BJ (cell line): ENCODE measurements at regions not wholly inside any gene's neighbourhood (a gene's known extent, or its start where the extent isn't known, plus 50 kb on each side); places are given as distances from the start of the nearest gene placed in this dataset.
A peak's percentile ranks its signal among the peaks of the same experiment; 100 is the strongest.

Experiments used
- CTCF ChIA-PET: fragments of 350-600 bp; formaldehyde crosslinking; extraction: SDS; loops from one replicate; lab custom pipeline; 2021; ENCODE audit warnings: antibody characterized with exemption, inconsistent platforms; lab: Yijun Ruan, JAX
- POLR2A ChIA-PET: fragments of 300-600 bp; sonication (Branson Sonifier 250); formaldehyde crosslinking; extraction: SDS; loops from one replicate; lab custom pipeline; 2021; ENCODE audit warnings: antibody characterized with exemption; lab: Charles Lee
- DNase-seq: peaks from one replicate; pipeline ENCODE4 v3.0.0-alpha.2; 2011; ENCODE audit warnings: low read depth
- H3K27me3 ChIP-seq: 2 replicates; pipeline ENCODE4 v1.6.0; 2011; ENCODE audit warnings: low read length; ENCODE audit not compliant: control insufficient read depth, insufficient read depth
- H3K36me3 ChIP-seq: 2 replicates; pipeline ENCODE4 v1.5.1; 2011; ENCODE audit warnings: low read length; ENCODE audit not compliant: control insufficient read depth, insufficient read depth
- H3K4me3 ChIP-seq: 2 replicates; pipeline ENCODE4 v1.5.1; 2011; ENCODE audit warnings: low read depth, mild to moderate bottlenecking, control low read depth, low read length
- TF ChIP-seq, protein P1 (sequence below): IDR thresholded peaks from 2 replicates; pipeline ENCODE4 v1.5.1; 2011; ENCODE audit warnings: low read depth, mild to moderate bottlenecking, control low read depth, inconsistent platforms, low read length, moderate library complexity; ENCODE audit not compliant: insufficient read depth

DNA sequence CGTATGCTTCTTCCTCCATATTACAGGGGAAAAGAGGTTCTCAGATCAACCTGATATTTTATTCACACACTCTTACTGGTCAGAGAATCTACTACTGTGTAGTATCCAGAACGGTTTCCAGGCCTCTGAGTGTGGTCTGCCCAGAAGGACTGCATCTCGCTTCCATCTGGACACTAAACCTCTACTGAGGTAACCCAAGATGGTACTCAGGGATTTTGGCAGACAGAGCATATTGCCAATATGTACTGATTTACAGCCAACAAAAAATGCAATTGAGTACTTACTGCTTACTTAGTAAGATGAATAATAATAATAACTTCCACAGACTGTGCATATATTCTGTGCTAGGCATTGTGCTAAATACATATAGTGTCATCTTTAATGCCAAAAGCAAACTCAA is 55.8 kb downstream of the CYRIA start:
- DNase-seq: no peak
- TF ChIP-seq, protein P1, sequence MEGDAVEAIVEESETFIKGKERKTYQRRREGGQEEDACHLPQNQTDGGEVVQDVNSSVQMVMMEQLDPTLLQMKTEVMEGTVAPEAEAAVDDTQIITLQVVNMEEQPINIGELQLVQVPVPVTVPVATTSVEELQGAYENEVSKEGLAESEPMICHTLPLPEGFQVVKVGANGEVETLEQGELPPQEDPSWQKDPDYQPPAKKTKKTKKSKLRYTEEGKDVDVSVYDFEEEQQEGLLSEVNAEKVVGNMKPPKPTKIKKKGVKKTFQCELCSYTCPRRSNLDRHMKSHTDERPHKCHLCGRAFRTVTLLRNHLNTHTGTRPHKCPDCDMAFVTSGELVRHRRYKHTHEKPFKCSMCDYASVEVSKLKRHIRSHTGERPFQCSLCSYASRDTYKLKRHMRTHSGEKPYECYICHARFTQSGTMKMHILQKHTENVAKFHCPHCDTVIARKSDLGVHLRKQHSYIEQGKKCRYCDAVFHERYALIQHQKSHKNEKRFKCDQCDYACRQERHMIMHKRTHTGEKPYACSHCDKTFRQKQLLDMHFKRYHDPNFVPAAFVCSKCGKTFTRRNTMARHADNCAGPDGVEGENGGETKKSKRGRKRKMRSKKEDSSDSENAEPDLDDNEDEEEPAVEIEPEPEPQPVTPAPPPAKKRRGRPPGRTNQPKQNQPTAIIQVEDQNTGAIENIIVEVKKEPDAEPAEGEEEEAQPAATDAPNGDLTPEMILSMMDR: no peak
- no peaks in the 10 kb centered on the region for H3K27me3 ChIP-seq
- no peak overlapping the region for H3K4me3 ChIP-seq
- POLR2A ChIA-PET: no interaction called here
- CTCF ChIA-PET: interaction anchor here (0.5 to 1.9 kb wide), 10 partner anchors 9 to 1016 kb away, joined by 3 to 54 read pairs (median 5); partner anchors contain the start of gene MYCN
- H3K36me3 ChIP-seq: no peaks in the 10 kb centered on the region

DNA sequence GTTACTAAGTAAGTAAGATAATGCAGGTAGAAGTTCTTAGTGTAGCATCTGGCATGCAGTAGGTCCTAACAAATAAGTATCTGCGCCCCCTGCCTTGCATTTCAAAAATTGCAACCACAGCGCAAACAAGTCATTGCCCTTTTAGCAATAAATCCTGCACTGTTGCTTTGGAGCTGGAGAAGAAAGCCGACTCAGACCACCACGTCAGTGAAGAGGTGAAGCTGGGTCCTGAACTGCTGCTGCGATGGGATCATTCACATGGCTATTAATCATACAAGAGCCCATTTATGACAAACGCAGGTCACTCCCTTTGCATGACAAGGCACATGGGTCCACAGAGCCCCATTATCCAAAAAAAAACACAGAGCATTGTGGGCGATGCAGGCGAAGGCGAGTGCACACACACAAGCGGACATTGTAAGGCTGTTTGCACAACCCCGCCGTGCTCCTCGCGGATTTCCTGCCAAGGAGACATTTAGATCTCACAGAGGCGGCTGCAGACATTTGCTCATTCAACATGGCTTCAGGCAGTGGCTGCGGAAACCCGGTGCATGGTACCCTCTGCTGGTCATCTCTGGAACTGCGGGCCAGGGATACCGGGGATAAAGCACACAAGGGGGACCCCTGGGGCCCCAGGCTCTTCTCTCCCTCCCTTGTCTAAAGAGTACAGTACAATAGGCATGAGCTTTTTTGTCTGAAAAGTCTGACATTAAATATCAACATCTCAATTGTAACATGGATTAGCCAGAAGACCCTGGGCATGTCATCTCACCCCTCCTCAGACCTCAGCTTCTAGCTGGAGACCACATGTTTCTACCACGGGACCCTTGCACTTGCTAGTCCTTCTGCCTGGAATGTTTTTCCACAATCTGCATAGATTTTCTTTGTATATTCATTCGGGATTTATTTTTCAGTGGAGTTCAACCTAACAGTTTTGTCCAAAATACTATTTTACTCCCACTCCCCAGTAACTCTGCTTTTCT is 56.7 kb downstream of the CYRIA start:
- H3K27me3 ChIP-seq: no peaks in the 10 kb centered on the region
- H3K36me3 ChIP-seq: no peaks in the 10 kb centered on the region
- ChIA-PET CTCF (interaction anchor here (0.5 to 1.9 kb wide), 10 partner anchors 10 to 1017 kb away, joined by 3 to 54 read pairs (median 5); partner anchors contain the start of gene MYCN), POLR2A (no interaction called here)
- TF ChIP-seq, protein P1: peak; percentile 97
- peak overlapping the region; percentile 13 for H3K4me3 ChIP-seq
- DNase-seq: peak; percentile 6

GRCh38 chr2:16607301-16607700 is 58.3 kb downstream of the CYRIA start:
- Histone ChIP-seq H3K27me3 (no peaks in the 10 kb centered on the region), H3K36me3 (no peaks in the 10 kb centered on the region), H3K4me3 (no peak overlapping the region)
- TF ChIP-seq, protein P1: no peak
- POLR2A ChIA-PET: no interaction called here
- CTCF ChIA-PET: interaction anchor here (1.7 kb wide), 1 partner anchor 970 kb away, joined by 5 read pairs; no protein-coding TSS in a partner anchor
- no peak for DNase-seq

GRCh38 chr2:16604236-16604635 is 61.4 kb downstream of the CYRIA start:
- CTCF ChIA-PET: interaction anchor here (1.1 kb wide), 1 partner anchor 966 kb away, joined by 5 read pairs; no protein-coding TSS in a partner anchor
- no peak overlapping the region for H3K4me3 ChIP-seq
- POLR2A ChIA-PET: no interaction called here
- H3K36me3 ChIP-seq: no peaks in the 10 kb centered on the region
- TF ChIP-seq, protein P1: no peak
- no peak for DNase-seq
- H3K27me3 ChIP-seq: no peaks in the 10 kb centered on the region

DNA sequence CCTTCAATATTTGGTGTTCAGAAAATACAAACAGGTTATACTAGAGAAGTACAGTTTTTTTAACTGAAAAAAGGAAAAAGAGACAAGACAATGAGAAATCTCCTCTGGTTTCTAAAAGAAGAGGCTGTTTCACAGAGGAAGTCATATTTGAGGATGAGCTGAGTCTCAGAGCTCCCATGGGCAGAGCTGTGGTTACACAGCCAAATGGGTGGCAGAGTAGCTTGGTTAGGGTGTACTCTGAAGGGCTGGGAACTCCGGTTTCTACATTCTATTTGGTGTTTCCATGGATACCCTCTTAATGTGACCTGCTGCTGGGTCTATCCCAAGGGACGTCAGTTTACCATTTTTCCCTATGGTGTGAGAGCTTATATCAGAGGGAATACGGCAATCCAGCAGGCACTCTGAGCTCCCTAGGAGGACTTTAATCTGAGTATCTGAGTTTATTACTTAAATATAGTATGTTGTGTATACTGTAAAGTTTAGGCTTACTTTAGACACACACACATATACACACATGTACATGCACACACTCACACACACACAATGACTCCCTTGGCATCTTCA is 74.2 kb downstream of the CYRIA start:
- ChIA-PET POLR2A (no interaction called here), CTCF (no interaction called here)

More for the DNA sequence above, 74.2 kb downstream of the CYRIA start:
- Histone ChIP-seq H3K27me3 (no peaks in the 10 kb centered on the region), H3K36me3 (no peaks in the 10 kb centered on the region), H3K4me3 (no peak overlapping the region)
- DNase-seq: no peak
- TF ChIP-seq, protein P1: no peak
